HepG2 (cell line): ENCODE measurements at regions not wholly inside any gene's neighbourhood (a gene's known extent, or its start where the extent isn't known, plus 50 kb on each side); places are given as distances from the start of the nearest gene placed in this dataset.

Experiments
- CTCF ChIP-seq: sonication (generic); formaldehyde crosslinking; IDR thresholded peaks from 2 replicates; pipeline ENCODE4 v1.5.0; 2020; ENCODE audit warnings: mild to moderate bottlenecking, missing genetic modification reagents, moderate library complexity
- HDAC2 ChIP-seq: sonication (generic); formaldehyde crosslinking; IDR thresholded peaks from 2 replicates; pipeline ENCODE4 v1.4.0; 2020; ENCODE audit warnings: missing genetic modification reagents
- MED8 ChIP-seq: sonication (generic); formaldehyde crosslinking; IDR thresholded peaks from 2 replicates; pipeline ENCODE4 v1.8.1; 2023; ENCODE audit warnings: mild to moderate bottlenecking, missing genetic modification reagents; ENCODE audit not compliant: insufficient replicate concordance
- TCF7 ChIP-seq: sonication (generic); IDR thresholded peaks from 2 replicates; pipeline ENCODE4 v1.6.1; 2016; ENCODE audit warnings: antibody characterized with exemption, low read depth
- ZFYVE20 ChIP-seq: sonication (generic); formaldehyde crosslinking; IDR thresholded peaks from 2 replicates; pipeline ENCODE4 v1.8.0; 2023; ENCODE audit warnings: low read depth, mild to moderate bottlenecking, moderate library complexity, missing genetic modification reagents, borderline replicate concordance
- ZNF367 ChIP-seq: sonication (generic); formaldehyde crosslinking; IDR thresholded peaks from 2 replicates; pipeline ENCODE4 v1.4.0; 2020; ENCODE audit warnings: missing genetic modification reagents, borderline replicate concordance
- ZNF530 ChIP-seq: sonication (generic); formaldehyde crosslinking; IDR thresholded peaks from 2 replicates; pipeline ENCODE4 v1.5.0; 2020; ENCODE audit warnings: low read depth, mild to moderate bottlenecking, missing genetic modification reagents
- ZNF678 ChIP-seq: sonication (generic); formaldehyde crosslinking; IDR thresholded peaks from 2 replicates; pipeline ENCODE4 v1.4.0; 2020; ENCODE audit warnings: mild to moderate bottlenecking, missing genetic modification reagents
- ZNF687 ChIP-seq: sonication (generic); formaldehyde crosslinking; IDR thresholded peaks from 2 replicates; pipeline ENCODE4 v1.5.1; 2020; ENCODE audit warnings: mild to moderate bottlenecking, missing genetic modification reagents, moderate library complexity
- TF ChIP-seq, protein P1 (sequence below): sonication (generic); formaldehyde crosslinking; IDR thresholded peaks from 2 replicates; pipeline ENCODE4 v1.5.0; 2020; ENCODE audit warnings: mild to moderate bottlenecking, missing genetic modification reagents, borderline replicate concordance

DNA sequence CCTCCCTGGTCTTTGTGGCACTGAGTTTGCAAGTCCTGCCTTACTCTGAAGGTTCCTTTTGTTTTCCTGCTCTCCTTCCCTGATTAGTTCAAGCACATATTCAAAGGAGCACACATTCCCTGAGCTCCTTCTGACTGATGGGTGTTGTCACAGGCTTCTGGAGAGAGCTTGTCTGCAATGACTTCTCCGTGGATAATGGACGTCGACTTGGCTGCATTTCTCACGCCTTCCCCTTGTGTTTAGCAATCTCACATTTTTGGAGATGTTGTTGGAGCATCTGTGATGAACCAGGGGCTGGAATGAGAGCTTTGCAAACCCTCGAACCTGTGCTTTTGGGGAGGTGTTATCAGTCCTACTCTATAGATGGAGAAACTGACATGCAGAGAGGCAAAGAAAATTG, 375.4 kb upstream of the PROK2 start:
- TF ChIP-seq CTCF (CRISPR knock-in tag): no peak
- no peak for TF ChIP-seq MED8 (CRISPR knock-in tag)
- TF ChIP-seq, protein P1, sequence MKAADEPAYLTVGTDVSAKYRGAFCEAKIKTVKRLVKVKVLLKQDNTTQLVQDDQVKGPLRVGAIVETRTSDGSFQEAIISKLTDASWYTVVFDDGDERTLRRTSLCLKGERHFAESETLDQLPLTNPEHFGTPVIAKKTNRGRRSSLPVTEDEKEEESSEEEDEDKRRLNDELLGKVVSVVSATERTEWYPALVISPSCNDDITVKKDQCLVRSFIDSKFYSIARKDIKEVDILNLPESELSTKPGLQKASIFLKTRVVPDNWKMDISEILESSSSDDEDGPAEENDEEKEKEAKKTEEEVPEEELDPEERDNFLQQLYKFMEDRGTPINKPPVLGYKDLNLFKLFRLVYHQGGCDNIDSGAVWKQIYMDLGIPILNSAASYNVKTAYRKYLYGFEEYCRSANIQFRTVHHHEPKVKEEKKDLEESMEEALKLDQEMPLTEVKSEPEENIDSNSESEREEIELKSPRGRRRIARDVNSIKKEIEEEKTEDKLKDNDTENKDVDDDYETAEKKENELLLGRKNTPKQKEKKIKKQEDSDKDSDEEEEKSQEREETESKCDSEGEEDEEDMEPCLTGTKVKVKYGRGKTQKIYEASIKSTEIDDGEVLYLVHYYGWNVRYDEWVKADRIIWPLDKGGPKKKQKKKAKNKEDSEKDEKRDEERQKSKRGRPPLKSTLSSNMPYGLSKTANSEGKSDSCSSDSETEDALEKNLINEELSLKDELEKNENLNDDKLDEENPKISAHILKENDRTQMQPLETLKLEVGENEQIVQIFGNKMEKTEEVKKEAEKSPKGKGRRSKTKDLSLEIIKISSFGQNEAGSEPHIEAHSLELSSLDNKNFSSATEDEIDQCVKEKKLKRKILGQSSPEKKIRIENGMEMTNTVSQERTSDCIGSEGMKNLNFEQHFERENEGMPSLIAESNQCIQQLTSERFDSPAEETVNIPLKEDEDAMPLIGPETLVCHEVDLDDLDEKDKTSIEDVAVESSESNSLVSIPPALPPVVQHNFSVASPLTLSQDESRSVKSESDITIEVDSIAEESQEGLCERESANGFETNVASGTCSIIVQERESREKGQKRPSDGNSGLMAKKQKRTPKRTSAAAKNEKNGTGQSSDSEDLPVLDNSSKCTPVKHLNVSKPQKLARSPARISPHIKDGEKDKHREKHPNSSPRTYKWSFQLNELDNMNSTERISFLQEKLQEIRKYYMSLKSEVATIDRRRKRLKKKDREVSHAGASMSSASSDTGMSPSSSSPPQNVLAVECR (CRISPR knock-in tag): no peak
- TF ChIP-seq ZNF530: no peak
- TF ChIP-seq ZFYVE20 (CRISPR knock-in tag): no peak
- TF ChIP-seq TCF7: no peak
- TF ChIP-seq HDAC2 (CRISPR knock-in tag): no peak
- no peak for TF ChIP-seq ZNF678 (CRISPR knock-in tag)
- no peak for TF ChIP-seq ZNF367
- no peak for TF ChIP-seq ZNF687 (CRISPR knock-in tag)
